Fibroblast of the aortic adventitia (primary cell): ENCODE measurements at regions not wholly inside any gene's neighbourhood (a gene's known extent, or its start where the extent isn't known, plus 50 kb on each side); places are given as distances from the start of the nearest gene placed in this dataset.

ENCODE experiments used
- DNase-seq: peaks from one replicate; pipeline ENCODE4 v3.0.0-alpha.2; 2010; ENCODE audit warnings: low read depth
- H3K4me3 ChIP-seq: 2 replicates; pipeline ENCODE4 v1.5.1; 2011; ENCODE audit warnings: low read depth, mild to moderate bottlenecking, control low read depth, low read length, moderate library complexity
- TF ChIP-seq, protein P1 (sequence below): IDR thresholded peaks from 2 replicates; pipeline ENCODE4 v1.5.1; 2011; ENCODE audit warnings: mild to moderate bottlenecking, low read length, control low read depth, inconsistent platforms; ENCODE audit not compliant: insufficient read depth

- peak; percentile 64 for DNase-seq
- TF ChIP-seq, protein P1, sequence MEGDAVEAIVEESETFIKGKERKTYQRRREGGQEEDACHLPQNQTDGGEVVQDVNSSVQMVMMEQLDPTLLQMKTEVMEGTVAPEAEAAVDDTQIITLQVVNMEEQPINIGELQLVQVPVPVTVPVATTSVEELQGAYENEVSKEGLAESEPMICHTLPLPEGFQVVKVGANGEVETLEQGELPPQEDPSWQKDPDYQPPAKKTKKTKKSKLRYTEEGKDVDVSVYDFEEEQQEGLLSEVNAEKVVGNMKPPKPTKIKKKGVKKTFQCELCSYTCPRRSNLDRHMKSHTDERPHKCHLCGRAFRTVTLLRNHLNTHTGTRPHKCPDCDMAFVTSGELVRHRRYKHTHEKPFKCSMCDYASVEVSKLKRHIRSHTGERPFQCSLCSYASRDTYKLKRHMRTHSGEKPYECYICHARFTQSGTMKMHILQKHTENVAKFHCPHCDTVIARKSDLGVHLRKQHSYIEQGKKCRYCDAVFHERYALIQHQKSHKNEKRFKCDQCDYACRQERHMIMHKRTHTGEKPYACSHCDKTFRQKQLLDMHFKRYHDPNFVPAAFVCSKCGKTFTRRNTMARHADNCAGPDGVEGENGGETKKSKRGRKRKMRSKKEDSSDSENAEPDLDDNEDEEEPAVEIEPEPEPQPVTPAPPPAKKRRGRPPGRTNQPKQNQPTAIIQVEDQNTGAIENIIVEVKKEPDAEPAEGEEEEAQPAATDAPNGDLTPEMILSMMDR, result no peak
- H3K4me3 ChIP-seq, result no peak overlapping the region
These were observed 59.2 kb upstream of the TRAK1 start for GRCh38 chr3:42031808-42032480.

GRCh38 chr3:42028474-42028873, 62.7 kb upstream of the TRAK1 start:
- no peak for DNase-seq
- TF ChIP-seq, protein P1, result no peak

GRCh38 chr3:42027571-42027970, 63.6 kb upstream of the TRAK1 start:
- DNase-seq, result no peak
- TF ChIP-seq, protein P1, result no peak
- no peak overlapping the region for H3K4me3 ChIP-seq

More at GRCh38 chr3:42028474-42028873, 62.7 kb upstream of the TRAK1 start:
- H3K4me3 ChIP-seq, result no peak overlapping the region

GRCh38 chr3:42025370-42026138, 63.7 kb upstream of the ULK4 start:
- peak; percentile 98 for DNase-seq
- H3K4me3 ChIP-seq, result peak overlapping the region; percentile 26
- TF ChIP-seq, protein P1, result no peak

DNA sequence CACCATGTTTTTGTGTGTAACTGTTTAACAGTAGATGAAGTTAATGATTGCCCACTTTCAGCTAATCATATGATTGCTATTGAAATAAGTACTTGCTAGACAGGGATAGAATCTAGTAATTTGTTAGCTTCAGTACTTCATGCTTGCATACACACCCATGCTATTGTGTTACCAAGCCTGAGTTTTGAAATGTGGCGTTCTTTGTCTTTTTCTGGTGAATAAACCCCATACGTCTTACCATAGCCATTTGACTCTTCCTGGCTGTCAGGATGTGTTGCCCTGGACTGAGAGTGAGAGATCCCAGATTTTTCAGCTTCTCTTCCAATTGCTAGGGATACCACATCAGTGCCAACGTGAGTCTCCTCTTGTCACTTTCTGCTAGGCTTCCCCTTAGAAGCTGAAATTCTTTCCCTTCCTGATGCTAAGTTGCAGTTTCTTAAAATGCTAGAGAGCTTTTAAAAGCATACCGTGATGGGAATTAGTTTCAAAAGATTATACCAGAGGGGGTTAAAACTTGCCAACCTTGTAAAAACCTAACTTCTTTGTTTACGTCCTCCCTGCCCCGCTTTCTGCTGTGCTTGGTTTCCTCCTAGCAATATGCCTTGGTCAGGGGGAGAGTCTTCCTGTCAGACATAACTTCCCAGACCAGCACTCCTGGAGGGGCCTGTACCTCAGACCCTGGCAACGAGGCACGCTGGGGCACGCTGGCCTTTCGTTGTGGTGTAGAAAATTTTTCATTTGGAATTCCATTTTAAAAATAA, 62.9 kb upstream of the ULK4 start:
- TF ChIP-seq, protein P1, result no peak
- DNase-seq, result no peak
- no peak overlapping the region for H3K4me3 ChIP-seq

DNA sequence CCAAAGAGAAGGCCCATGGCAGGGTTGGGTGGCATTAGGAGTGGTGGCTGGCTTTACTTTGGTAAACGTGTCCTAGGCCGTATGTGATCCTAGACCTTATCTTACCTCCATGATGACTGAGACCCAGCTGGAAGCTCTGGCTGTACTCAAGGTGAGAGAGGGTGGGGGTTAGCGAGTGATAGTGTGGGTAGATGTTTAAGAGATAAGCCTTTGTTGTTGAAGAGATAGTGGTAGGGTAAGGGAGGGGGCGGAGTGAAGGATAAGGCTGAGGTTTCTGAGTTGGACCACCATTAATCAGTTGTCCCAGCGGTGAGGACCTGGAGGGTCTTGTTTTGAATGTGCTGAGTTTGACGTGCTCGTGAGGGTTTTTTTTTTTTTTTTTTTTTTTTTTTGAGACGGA, 61.5 kb upstream of the ULK4 start:
- TF ChIP-seq, protein P1, result no peak
- no peak for DNase-seq

More for the DNA sequence above, 61.5 kb upstream of the ULK4 start:
- H3K4me3 ChIP-seq, result no peak overlapping the region
